Stimulated activated naive CD8-positive, alpha-beta T cell treated with anti-CD3 and anti-CD28 coated beads, Interleukin-15, Interleukin-2, amounts not matched to agents 100 ng/mL and 50 ng/mL, for 24 hours (primary cell): ENCODE measurements at regions not wholly inside any gene's neighbourhood (a gene's known extent, or its start where the extent isn't known, plus 50 kb on each side); places are given as distances from the start of the nearest gene placed in this dataset.
"Not testable (repeated sequence)": the region's sequence is repeated elsewhere in the genome, so short reads cannot be mapped to it uniquely, and the experiment has no call there.

Source experiments
- H3K27ac Mint-ChIP-seq: one replicate; pipeline ENCODE4 v1.8.0; 2021; ENCODE audit warnings: mild to moderate bottlenecking, mixed read lengths
- H3K27me3 Mint-ChIP-seq: one replicate; pipeline ENCODE4 v1.8.0; 2021; ENCODE audit warnings: mixed read lengths
- H3K36me3 Mint-ChIP-seq: one replicate; pipeline ENCODE4 v1.8.0; 2021; ENCODE audit warnings: low read depth, mixed read lengths
- H3K4me1 Mint-ChIP-seq: one replicate; pipeline ENCODE4 v1.8.0; 2021; ENCODE audit warnings: low read depth, mixed read lengths
- H3K4me3 Mint-ChIP-seq: one replicate; pipeline ENCODE4 v1.8.0; 2021; ENCODE audit warnings: mild to moderate bottlenecking, mixed read lengths
- H3K9me3 Mint-ChIP-seq: one replicate; pipeline ENCODE4 v1.8.0; 2021; ENCODE audit warnings: mixed read lengths

DNA sequence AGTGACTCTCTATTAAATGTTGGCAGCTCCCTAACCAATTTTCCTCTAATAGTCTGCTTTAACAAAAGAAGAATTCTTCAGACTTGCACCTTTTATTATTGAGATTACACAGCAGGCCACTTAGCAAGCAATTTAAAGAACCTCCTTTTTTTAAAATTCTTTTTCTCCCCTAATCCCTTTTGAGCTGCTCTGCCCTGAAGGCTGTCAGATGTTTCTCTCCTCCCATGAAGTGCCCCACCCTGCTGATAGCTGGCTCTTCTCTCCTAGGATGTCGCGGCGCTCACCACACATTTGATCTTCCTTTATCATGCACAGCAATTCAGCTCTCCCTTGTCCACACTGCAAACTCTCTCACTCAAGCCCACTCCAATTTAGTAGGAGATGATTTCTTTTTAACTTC is 1471.1 kb upstream of the ACO1 start:
- Mint-ChIP-seq H3K27ac (no peak overlapping the region), H3K36me3 (no peaks in the 10 kb centered on the region)

DNA sequence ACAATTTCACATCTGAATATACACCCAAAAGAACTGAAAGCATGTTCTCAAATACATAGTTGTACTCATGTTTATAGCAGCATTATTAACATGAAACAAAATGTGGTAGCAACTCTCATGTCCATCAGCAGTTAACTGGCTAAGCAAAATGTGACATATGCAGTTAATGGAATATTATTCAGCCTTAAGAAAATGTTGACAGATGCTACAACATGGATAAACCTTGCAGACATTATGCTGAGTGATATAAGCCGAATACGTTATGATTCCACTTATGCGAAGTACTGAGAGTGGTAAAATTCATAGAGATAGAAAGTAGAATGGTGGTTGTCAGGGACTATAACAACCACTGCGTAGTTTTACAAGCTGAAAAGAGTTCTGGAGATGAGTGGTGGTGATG is 1469.0 kb upstream of the ACO1 start:
- H3K4me1 Mint-ChIP-seq, result no peaks in the 10 kb centered on the region
- H3K4me3 Mint-ChIP-seq, result no peak overlapping the region
- no peaks in the 10 kb centered on the region for H3K27me3 Mint-ChIP-seq
- no peaks in the 10 kb centered on the region for H3K9me3 Mint-ChIP-seq
- no peak overlapping the region for H3K27ac Mint-ChIP-seq
- H3K36me3 Mint-ChIP-seq, result no peaks in the 10 kb centered on the region

More for the DNA sequence above, 1471.1 kb upstream of the ACO1 start:
- H3K27me3 Mint-ChIP-seq, result no peaks in the 10 kb centered on the region
- no peaks in the 10 kb centered on the region for H3K9me3 Mint-ChIP-seq
- H3K4me3 Mint-ChIP-seq, result no peak overlapping the region
- H3K4me1 Mint-ChIP-seq, result no peaks in the 10 kb centered on the region

DNA sequence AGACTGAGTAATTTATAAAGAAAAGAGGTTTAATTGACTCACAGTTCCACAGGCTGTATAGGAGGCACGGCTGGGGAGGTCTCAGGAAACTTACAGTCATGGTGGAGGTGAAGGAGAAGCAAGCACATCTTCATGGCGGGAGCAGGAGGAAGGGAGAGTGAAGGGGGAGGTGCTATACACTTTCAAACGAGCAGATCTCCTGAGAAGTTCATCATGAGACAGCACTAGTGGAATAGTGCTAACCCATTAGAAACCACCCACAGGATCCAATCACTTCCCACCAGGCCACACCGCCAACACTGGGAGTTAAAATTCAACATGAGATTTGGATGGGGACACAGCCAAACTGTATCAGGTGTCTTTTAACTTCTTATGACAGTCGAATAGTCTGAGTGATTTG is 1459.3 kb upstream of the ACO1 start:
- H3K27ac Mint-ChIP-seq, result no peak overlapping the region
- H3K27me3 Mint-ChIP-seq, result no peaks in the 10 kb centered on the region
- no peaks in the 10 kb centered on the region for H3K9me3 Mint-ChIP-seq
- no peak overlapping the region for H3K4me3 Mint-ChIP-seq
- H3K4me1 Mint-ChIP-seq, result no peaks in the 10 kb centered on the region
- no peaks in the 10 kb centered on the region for H3K36me3 Mint-ChIP-seq

DNA sequence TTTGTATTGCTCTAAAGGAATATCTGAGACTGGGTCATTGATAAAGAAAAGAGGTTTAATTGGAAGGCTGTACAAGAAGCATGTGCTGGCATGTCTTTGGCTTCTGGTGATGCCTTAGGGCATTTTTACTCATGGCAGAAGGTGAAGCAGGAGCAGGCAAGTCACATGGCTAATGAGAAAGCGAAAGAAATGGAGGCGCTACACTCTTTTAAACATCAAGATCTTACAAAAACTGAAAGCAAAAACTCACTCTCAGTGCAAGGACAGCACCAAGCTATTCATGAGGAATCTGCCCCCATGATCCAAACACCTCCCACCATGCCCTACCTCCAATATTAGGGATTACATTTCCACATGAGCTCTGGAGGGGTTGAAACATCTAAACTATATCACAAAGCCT is 1458.8 kb upstream of the ACO1 start:
- Mint-ChIP-seq H3K9me3 (no peaks in the 10 kb centered on the region), H3K27me3 (no peaks in the 10 kb centered on the region), H3K4me1 (no peaks in the 10 kb centered on the region), H3K27ac (no peak overlapping the region), H3K4me3 (no peak overlapping the region), H3K36me3 (no peaks in the 10 kb centered on the region)

DNA sequence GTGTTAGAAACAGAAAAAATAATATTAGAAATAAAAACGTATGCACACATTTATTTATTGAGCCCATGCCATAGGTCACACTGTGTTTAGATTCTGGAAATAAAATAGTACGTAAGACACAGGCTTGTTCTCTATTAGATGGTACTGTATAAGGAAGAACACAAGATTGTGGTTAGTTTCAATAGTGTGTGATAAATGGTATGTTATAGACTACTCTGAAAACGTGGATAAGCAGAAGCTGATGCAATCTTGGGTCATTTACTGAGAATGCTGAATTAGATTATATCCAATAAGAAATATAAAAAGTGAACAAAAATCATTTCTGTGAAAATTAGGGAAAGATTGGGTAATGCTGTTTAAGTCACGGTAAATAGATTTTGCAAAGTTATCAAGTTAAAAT is 1456.4 kb upstream of the ACO1 start:
- no peak overlapping the region for H3K27ac Mint-ChIP-seq
- no peaks in the 10 kb centered on the region for H3K9me3 Mint-ChIP-seq
- no peaks in the 10 kb centered on the region for H3K27me3 Mint-ChIP-seq
- no peaks in the 10 kb centered on the region for H3K36me3 Mint-ChIP-seq
- no peak overlapping the region for H3K4me3 Mint-ChIP-seq
- no peaks in the 10 kb centered on the region for H3K4me1 Mint-ChIP-seq

DNA sequence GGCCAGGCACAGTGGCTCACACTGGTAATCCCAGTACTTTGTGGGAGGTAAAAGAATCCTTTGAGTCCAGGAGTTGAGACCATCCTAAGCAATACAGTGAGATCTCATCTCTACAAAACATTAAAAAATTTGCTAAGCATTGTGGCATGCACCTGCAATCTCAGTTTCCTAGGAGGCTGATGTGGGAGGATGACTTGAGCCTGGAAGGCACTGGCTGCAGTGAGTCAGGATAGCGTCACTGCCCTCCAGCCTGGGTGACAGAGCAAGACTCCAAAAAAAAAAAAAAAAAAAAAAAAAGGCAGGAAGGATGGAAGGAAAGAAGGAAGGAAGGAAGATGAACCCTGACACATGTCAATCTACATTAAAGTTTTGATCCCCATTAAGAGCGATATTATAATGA is 1452.2 kb upstream of the ACO1 start:
- H3K36me3 Mint-ChIP-seq, result no peaks in the 10 kb centered on the region
- H3K4me3 Mint-ChIP-seq, result no peak overlapping the region
- H3K27ac Mint-ChIP-seq, result no peak overlapping the region
- H3K27me3 Mint-ChIP-seq, result no peaks in the 10 kb centered on the region
- no peaks in the 10 kb centered on the region for H3K9me3 Mint-ChIP-seq
- H3K4me1 Mint-ChIP-seq, result no peaks in the 10 kb centered on the region

DNA sequence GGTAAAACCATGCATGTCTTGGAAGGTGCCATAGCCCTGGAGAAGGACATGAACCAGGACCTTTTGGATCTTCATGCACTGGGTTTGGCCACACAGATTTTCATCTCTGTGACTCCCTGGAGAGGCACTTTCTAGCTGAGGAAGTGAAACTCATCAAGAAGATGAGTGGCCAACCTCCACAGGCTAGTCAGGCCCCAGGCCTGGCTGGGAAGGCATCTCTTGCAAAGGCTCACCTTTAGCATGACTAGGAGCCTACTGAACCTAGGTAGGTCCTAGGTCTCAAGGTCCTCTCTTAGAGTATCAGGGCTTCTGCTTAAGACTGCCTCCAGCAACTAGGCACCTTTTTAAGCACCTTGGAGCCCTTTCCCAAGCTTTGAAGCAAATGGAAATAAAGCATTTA is 1448.7 kb upstream of the ACO1 start:
- no peak overlapping the region for H3K27ac Mint-ChIP-seq
- no peak overlapping the region for H3K4me3 Mint-ChIP-seq
- no peaks in the 10 kb centered on the region for H3K9me3 Mint-ChIP-seq
- no peaks in the 10 kb centered on the region for H3K4me1 Mint-ChIP-seq
- no peaks in the 10 kb centered on the region for H3K27me3 Mint-ChIP-seq
- H3K36me3 Mint-ChIP-seq, result no peaks in the 10 kb centered on the region

DNA sequence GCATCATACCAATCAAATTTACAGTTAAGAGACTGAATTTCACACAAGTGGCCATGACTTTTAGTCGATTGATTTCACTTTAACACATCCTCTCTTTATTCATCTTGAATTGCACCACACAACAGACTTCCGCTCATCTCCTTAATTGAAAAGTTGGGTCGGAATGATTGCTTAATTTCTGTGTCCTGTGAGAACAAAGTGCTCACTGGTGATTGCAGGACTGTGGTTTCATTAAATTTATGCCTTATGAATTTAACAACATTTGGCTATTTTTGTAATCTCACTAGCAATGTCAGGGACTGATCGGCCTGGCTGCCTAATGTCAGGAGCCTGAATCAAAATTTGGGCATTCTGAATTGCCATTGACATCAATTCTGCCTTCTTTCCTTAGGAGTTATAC is 1447.3 kb upstream of the ACO1 start:
- no peak overlapping the region for H3K27ac Mint-ChIP-seq
- no peak overlapping the region for H3K4me3 Mint-ChIP-seq
- H3K27me3 Mint-ChIP-seq, result no peaks in the 10 kb centered on the region
- H3K36me3 Mint-ChIP-seq, result no peaks in the 10 kb centered on the region
- H3K4me1 Mint-ChIP-seq, result no peaks in the 10 kb centered on the region
- no peaks in the 10 kb centered on the region for H3K9me3 Mint-ChIP-seq

DNA sequence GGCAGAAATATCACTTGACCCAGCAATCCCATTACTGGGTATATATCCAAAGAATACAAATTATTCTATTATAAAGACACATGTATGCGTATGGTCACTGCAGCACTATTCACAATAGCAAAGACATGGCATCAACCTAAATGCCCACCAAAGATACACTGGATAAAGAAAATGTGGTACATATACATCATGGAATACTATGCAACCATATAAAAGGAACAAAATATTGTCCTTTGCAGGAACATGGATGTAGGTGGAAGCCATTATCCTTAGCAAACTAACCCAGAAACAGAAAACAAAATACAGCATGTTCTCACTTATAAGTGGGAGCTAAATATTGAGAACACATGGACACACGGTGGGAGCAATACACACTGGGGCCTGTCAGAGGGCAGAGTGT is 1441.6 kb upstream of the ACO1 start:
- H3K36me3 Mint-ChIP-seq, H3K9me3 Mint-ChIP-seq, H3K27me3 Mint-ChIP-seq, H3K27ac Mint-ChIP-seq, H3K4me3 Mint-ChIP-seq, H3K4me1 Mint-ChIP-seq: not testable (repeated sequence)

DNA sequence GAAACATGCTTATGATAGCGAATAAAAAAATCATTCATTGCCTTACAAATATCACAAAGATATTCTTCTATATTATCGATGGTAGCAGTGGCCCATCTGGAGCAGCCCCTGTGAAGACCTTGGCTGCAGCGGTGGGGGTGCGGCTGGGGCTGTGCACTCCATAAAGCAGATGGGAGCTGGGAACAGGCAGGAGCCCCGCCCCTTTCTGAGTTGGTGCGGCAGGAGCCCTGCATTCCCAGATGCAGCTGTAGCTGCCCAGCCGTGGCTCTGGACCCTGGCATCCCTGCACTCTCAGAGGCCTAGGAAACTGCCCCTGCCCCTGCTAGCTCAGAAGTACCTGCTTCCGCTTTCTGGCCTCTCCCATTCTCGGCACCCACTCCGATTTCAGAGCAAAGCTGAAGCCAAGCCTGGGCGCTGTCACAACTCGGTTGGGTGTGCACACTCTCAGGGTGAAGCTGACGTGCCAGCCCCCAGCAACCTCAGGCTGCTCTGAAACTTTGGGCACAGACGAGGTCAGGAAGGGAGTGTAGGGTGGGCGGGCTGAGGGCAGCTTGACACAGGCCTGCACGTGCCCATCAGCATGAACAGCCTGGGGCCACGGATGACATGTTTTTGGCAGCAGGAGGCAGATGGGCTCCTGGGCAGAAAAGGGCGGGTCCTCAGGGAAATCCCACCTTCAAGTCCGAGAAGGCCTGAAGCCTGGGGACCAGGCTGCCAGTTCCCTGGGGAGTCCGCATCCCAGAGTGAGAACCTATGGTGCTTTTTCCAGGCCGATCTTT is 1440.8 kb upstream of the ACO1 start:
- Mint-ChIP-seq H3K9me3 (peaks cover 8% of the 10 kb centered on the region), H3K36me3 (no peaks in the 10 kb centered on the region), H3K27me3 (no peaks in the 10 kb centered on the region)

DNA sequence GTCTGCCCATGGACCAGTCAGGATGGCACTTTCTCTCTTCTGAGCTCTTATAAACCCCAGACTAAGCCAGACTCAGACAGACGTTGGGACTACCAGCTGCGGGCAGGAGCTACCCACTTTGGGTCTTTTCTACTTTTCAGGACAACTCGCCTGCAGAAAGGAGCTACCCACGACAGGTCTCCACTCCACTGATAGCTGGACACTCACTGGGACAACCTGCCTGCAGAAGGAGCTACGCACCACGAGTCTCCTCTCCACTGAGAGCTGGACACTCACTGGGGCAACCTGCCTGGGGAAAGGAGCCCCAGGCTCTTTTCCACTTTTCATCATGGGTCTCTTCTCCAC is 1440.2 kb upstream of the ACO1 start:
- no peak overlapping the region for H3K4me3 Mint-ChIP-seq
- H3K36me3 Mint-ChIP-seq, result no peaks in the 10 kb centered on the region
- H3K9me3 Mint-ChIP-seq, result peaks cover 8% of the 10 kb centered on the region
- H3K4me1 Mint-ChIP-seq, result no peaks in the 10 kb centered on the region
- H3K27ac Mint-ChIP-seq, result no peak overlapping the region
- no peaks in the 10 kb centered on the region for H3K27me3 Mint-ChIP-seq

More for the DNA sequence above, 1440.8 kb upstream of the ACO1 start:
- no peak overlapping the region for H3K27ac Mint-ChIP-seq
- H3K4me3 Mint-ChIP-seq, result no peak overlapping the region
- no peaks in the 10 kb centered on the region for H3K4me1 Mint-ChIP-seq

DNA sequence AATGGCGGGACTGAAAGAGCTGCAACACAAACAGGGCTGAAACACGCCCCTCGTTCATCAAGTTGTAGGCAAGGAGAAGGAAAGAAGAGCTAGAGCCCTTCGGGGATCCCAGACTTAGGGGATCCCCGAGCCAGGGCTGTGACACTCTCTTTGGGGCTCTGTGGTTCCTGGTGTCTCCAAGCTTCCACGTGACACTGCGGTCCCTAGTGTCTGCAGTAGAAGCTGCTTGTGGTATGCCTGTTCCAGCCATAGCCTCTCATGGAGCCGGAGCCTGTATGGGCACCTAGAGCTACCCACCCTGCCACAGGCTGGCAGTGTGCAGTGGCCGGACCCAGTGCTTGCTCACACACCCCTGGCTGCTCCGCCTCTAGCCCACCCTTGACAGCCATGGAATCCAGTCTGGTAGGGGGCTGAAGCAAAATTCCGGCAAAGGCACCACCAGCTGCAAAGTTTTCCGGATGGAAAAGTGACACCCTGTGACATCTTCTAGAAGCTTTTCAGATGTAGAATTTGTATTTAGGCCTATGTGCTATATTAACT is 1439.6 kb upstream of the ACO1 start:
- Mint-ChIP-seq H3K9me3 (peaks cover 8% of the 10 kb centered on the region), H3K27ac (peak overlapping the region; percentile 26), H3K4me1 (no peaks in the 10 kb centered on the region), H3K27me3 (no peaks in the 10 kb centered on the region), H3K4me3 (no peak overlapping the region), H3K36me3 (no peaks in the 10 kb centered on the region)

DNA sequence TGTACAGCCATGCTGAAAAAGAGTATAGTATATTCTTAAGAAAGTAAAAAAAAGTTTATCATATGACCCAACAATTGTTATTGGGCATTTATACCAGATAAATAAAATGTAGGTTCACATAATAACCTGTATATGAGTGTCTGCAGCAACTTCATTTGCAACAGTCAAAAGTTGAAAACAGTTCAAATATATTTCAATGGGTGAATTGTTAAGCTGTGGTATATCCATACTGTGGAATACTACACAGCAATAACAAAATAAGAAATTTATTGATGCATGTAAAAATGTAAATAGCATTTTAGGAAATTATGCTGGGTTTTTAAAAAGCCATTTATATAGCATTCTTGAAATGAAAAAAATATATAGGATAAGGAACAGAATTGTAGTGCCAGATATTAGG is 1420.1 kb upstream of the ACO1 start:
- H3K4me3 Mint-ChIP-seq, result no peak overlapping the region
- no peaks in the 10 kb centered on the region for H3K36me3 Mint-ChIP-seq
- no peaks in the 10 kb centered on the region for H3K4me1 Mint-ChIP-seq
- peaks cover 6% of the 10 kb centered on the region for H3K27me3 Mint-ChIP-seq
- H3K27ac Mint-ChIP-seq, result no peak overlapping the region
- no peaks in the 10 kb centered on the region for H3K9me3 Mint-ChIP-seq

DNA sequence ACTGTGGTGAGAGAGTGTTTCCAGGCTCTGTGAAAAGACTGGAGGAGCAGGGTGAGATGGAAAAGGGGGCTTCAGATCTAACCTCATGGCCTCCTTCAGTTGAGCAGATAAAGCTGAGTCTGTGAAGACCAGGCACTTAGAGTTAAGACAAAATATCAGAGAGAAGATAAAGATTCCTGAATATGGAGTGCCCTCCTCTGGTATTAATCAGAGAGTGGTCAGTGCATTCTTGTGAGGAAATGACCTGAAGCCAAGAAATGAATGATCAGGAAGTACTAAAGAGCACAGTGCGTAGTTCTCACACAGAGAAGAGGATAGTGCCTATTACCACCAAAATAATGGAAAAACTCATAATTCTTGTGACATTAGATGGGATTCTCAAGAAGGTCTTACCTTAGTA is 1417.0 kb upstream of the ACO1 start:
- no peak overlapping the region for H3K4me3 Mint-ChIP-seq
- no peaks in the 10 kb centered on the region for H3K4me1 Mint-ChIP-seq
- H3K27me3 Mint-ChIP-seq, result peaks cover 6% of the 10 kb centered on the region
- H3K36me3 Mint-ChIP-seq, result no peaks in the 10 kb centered on the region
- H3K9me3 Mint-ChIP-seq, result no peaks in the 10 kb centered on the region
- H3K27ac Mint-ChIP-seq, result no peak overlapping the region

DNA sequence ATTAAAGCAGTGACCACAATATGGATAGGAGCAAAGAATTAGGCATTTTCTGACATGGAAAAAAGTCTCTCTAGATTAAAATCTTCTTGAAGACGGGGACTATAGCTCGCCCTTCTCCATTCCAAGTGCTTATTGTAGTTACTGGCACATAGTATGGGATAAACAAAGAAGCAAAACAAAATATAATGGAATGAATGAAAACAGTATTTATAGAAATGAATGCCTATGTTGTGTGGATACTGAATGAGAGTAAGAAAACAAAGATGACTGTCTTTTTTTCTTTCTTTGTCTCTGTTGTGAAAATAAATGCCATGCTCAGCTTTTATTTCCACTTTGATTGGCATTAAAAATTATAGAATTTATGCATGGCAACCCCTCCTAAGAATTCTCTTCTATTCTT is 1414.3 kb upstream of the ACO1 start:
- peaks cover 6% of the 10 kb centered on the region for H3K27me3 Mint-ChIP-seq
- no peaks in the 10 kb centered on the region for H3K9me3 Mint-ChIP-seq
- no peaks in the 10 kb centered on the region for H3K36me3 Mint-ChIP-seq
- no peak overlapping the region for H3K27ac Mint-ChIP-seq
- no peak overlapping the region for H3K4me3 Mint-ChIP-seq
- H3K4me1 Mint-ChIP-seq, result no peaks in the 10 kb centered on the region

DNA sequence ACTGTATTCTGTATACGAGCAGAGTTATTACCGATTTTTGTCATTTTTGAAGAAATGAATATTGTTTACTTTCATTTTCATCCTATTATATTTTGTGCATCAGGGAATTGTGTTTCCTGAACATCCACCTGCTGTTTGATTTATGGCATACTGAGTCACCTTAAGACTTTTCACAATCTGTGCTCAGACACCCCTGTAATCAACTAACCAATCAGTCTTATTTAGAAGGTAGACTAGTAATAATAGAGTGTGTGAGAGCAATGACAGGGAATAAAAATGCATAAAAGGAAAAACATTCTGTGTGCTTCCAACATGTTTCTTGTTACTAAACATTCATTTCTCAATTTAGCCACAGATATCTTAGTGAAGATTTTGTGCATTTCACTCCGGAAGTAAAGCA is 1413.6 kb upstream of the ACO1 start:
- H3K9me3 Mint-ChIP-seq, result no peaks in the 10 kb centered on the region
- no peaks in the 10 kb centered on the region for H3K36me3 Mint-ChIP-seq
- H3K4me3 Mint-ChIP-seq, result no peak overlapping the region
- H3K4me1 Mint-ChIP-seq, result no peaks in the 10 kb centered on the region
- peaks cover 6% of the 10 kb centered on the region for H3K27me3 Mint-ChIP-seq
- no peak overlapping the region for H3K27ac Mint-ChIP-seq
